B cell (primary cell): ENCODE measurements at regions not wholly inside any gene's neighbourhood (a gene's known extent, or its start where the extent isn't known, plus 50 kb on each side); places are given as distances from the start of the nearest gene placed in this dataset.

Experiments
- EZH2 ChIP-seq: IDR thresholded peaks from 2 replicates; pipeline ENCODE4 v1.6.1; 2012; ENCODE audit warnings: borderline replicate concordance, low read depth, mild to moderate bottlenecking, moderate library complexity, low read length; ENCODE audit not compliant: insufficient read depth, poor library complexity, severe bottlenecking
- TF ChIP-seq, protein P1 (sequence below): fragments of 200-600 bp; IDR thresholded peaks from one replicate; pipeline ENCODE4 v1.8.0; 2022; ENCODE audit warnings: antibody characterized with exemption, mild to moderate bottlenecking

DNA sequence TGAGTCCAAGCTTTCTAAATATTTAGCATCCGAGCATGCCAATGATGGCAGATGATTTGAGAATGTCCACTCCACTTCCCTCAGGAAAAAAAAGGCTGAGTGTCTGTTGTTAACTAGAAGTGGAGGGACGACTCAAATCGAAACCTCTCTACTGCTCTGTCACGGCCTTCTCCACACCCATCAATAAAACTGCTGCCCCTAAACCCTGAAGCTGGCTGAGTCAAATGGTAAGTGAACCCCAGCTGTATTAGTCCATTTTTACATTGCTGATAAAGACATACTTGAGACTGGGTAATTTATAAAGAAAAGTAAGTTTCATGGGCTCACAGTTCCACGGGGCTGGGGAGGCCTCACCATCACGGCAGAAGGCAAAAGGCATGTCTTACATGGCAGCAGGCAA lies 707.0 kb downstream of the QKI start:
- TF ChIP-seq, protein P1, sequence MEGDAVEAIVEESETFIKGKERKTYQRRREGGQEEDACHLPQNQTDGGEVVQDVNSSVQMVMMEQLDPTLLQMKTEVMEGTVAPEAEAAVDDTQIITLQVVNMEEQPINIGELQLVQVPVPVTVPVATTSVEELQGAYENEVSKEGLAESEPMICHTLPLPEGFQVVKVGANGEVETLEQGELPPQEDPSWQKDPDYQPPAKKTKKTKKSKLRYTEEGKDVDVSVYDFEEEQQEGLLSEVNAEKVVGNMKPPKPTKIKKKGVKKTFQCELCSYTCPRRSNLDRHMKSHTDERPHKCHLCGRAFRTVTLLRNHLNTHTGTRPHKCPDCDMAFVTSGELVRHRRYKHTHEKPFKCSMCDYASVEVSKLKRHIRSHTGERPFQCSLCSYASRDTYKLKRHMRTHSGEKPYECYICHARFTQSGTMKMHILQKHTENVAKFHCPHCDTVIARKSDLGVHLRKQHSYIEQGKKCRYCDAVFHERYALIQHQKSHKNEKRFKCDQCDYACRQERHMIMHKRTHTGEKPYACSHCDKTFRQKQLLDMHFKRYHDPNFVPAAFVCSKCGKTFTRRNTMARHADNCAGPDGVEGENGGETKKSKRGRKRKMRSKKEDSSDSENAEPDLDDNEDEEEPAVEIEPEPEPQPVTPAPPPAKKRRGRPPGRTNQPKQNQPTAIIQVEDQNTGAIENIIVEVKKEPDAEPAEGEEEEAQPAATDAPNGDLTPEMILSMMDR = no peak
- no peak for TF ChIP-seq EZH2
